Dermis blood vessel endothelial cell (primary cell): ENCODE measurements at regions not wholly inside any gene's neighbourhood (a gene's known extent, or its start where the extent isn't known, plus 50 kb on each side); places are given as distances from the start of the nearest gene placed in this dataset.
A peak's percentile ranks its signal among the peaks of the same experiment; 100 is the strongest.
"Not testable (repeated sequence)": the region's sequence is repeated elsewhere in the genome, so short reads cannot be mapped to it uniquely, and the experiment has no call there.

Experiments
- DNase-seq: peaks from one replicate; pipeline ENCODE4 v3.0.0; 2010

- DNase-seq = no peak
Observed at GRCh38 chr20:29763821-29764511, 1493.5 kb upstream of the DEFB115 start.

- not testable (repeated sequence) for DNase-seq
Observed at GRCh38 chr20:29764922-29765610, 1492.4 kb upstream of the DEFB115 start.

GRCh38 chr20:29778033-29778432 lies 1479.4 kb upstream of the DEFB115 start:
- not testable (repeated sequence) for DNase-seq

GRCh38 chr20:29781217-29781616 lies 1476.2 kb upstream of the DEFB115 start:
- DNase-seq = not testable (repeated sequence)

GRCh38 chr20:29781891-29782290 lies 1475.6 kb upstream of the DEFB115 start:
- DNase-seq = not testable (repeated sequence)

GRCh38 chr20:29787456-29787855 lies 1470.0 kb upstream of the DEFB115 start:
- DNase-seq = not testable (repeated sequence)

GRCh38 chr20:29790510-29790909 lies 1467.0 kb upstream of the DEFB115 start:
- no peak for DNase-seq

GRCh38 chr20:29831508-29831907 lies 1426.0 kb upstream of the DEFB115 start:
- not testable (repeated sequence) for DNase-seq

GRCh38 chr20:29868014-29868413 lies 1389.5 kb upstream of the DEFB115 start:
- DNase-seq = not testable (repeated sequence)

- not testable (repeated sequence) for DNase-seq
Observed at GRCh38 chr20:29868688-29869087, 1388.8 kb upstream of the DEFB115 start.

GRCh38 chr20:29871816-29872215 lies 1385.6 kb upstream of the DEFB115 start:
- DNase-seq = not testable (repeated sequence)

GRCh38 chr20:29873946-29874345 lies 1383.5 kb upstream of the DEFB115 start:
- peak; percentile 57 for DNase-seq

GRCh38 chr20:29874476-29875202 lies 1382.8 kb upstream of the DEFB115 start:
- DNase-seq = no peak

GRCh38 chr20:29875321-29876083 lies 1382.0 kb upstream of the DEFB115 start:
- DNase-seq = not testable (repeated sequence)

- not testable (repeated sequence) for DNase-seq
Observed at GRCh38 chr20:29876084-29876910, 1381.2 kb upstream of the DEFB115 start.

- no peak for DNase-seq
Observed at GRCh38 chr20:29876911-29877285, 1380.6 kb upstream of the DEFB115 start.

- DNase-seq = not testable (repeated sequence)
Observed at GRCh38 chr20:29877411-29878280, 1379.8 kb upstream of the DEFB115 start.

GRCh38 chr20:29878281-29878741 lies 1379.2 kb upstream of the DEFB115 start:
- DNase-seq = no peak

- no peak for DNase-seq
Observed at GRCh38 chr20:29878777-29879442, 1378.6 kb upstream of the DEFB115 start.

GRCh38 chr20:29881107-29881506 lies 1376.4 kb upstream of the DEFB115 start:
- DNase-seq = peak; percentile 15
